GM12878 (cell line): ENCODE measurements at regions not wholly inside any gene's neighbourhood (a gene's known extent, or its start where the extent isn't known, plus 50 kb on each side); places are given as distances from the start of the nearest gene placed in this dataset.

Source experiments
- HDAC2 ChIP-seq: fragments of 200-600 bp; sonication (generic); IDR thresholded peaks from 2 replicates; pipeline ENCODE4 v1.6.1; 2017
- POLR2A ChIP-seq: IDR thresholded peaks from 2 replicates; pipeline ENCODE4 v1.6.1; 2011; ENCODE audit warnings: low read depth, mild to moderate bottlenecking, low read length

DNA sequence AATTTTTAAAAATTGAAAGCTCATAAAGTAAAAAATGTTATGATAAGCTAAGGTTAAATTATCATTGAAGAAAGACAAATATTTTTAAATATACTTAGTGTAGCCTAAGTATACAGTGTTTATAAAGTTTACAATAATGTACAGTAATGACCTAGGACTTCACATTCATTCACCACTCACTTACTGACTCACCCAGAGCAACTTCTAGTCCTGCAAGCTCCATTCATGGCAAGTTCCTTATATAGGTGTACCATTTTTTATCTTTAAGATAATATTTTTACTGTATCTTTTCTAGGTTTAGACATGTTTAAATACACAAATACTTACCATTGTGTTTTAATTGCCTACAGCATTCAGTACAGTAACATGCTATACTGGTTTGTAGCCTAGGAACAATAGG, 112.3 kb upstream of the RADX start:
- no peak for TF ChIP-seq POLR2A
- TF ChIP-seq HDAC2 = no peak
